ENCODE measurements at regions not wholly inside any gene's neighbourhood (a gene's known extent, or its start where the extent isn't known, plus 50 kb on each side); places are given as distances from the start of the nearest gene placed in this dataset.

- TF ChIP-seq ZNF324 (CRISPR knock-in tag; IDR thresholded peaks at IDR 0.05) (no peak), POLR2A (conservative IDR thresholded peaks at IDR 0.05) (no peak), E4F1 (CRISPR knock-in tag; IDR thresholded peaks at IDR 0.05; ENCODE audit: borderline replicate concordance) (no peak), ZNF696 (CRISPR knock-in tag; conservative IDR thresholded peaks at IDR 0.05) (no peak), ZNF830 (CRISPR knock-in tag; IDR thresholded peaks at IDR 0.05) (no peak), ATF2 (CRISPR knock-in tag; IDR thresholded peaks at IDR 0.05) (no peak), U2AF2 (optimal IDR thresholded peaks at IDR 0.05; ENCODE audit: low read depth, low read length) (no peak), KAT7 (CRISPR knock-in tag; IDR thresholded peaks at IDR 0.05; ENCODE audit: borderline replicate concordance) (no peak), PHB (CRISPR knock-in tag; IDR thresholded peaks at IDR 0.05) (no peak), CTCF (IDR thresholded peaks at IDR 0.05 in 2 of 3, conservative IDR thresholded peaks at IDR 0.05 in 1 of 3; ENCODE audit: insufficient read depth in 2 of 3, low read depth in 1 of 3, low read length in 3 of 3) (no peak), CEBPZ (IDR thresholded peaks at IDR 0.05; ENCODE audit: borderline replicate concordance, low read depth, low read length) (no peak), MAZ (CRISPR knock-in tag; conservative IDR thresholded peaks at IDR 0.05 in 1 of 2, IDR thresholded peaks at IDR 0.05 in 1 of 2) (no peak)
Observed at GRCh38 chr16:35192993-35193392, 1733.6 kb downstream of the TP53TG3F start.

Data from K562 (cell line).